IPS-NIHi11 (cell line): ENCODE measurements at regions not wholly inside any gene's neighbourhood (a gene's known extent, or its start where the extent isn't known, plus 50 kb on each side); places are given as distances from the start of the nearest gene placed in this dataset.
"Not testable (repeated sequence)": the region's sequence is repeated elsewhere in the genome, so short reads cannot be mapped to it uniquely, and the experiment has no call there.

Source experiments
- DNase-seq: peaks from one replicate; pipeline ENCODE4 v3.0.0; 2012; ENCODE audit warnings: mixed read lengths, low spot score

GRCh38 chr2:111448796-111449195 is 328.1 kb downstream of the BCL2L11 start:
- DNase-seq = not testable (repeated sequence)

- DNase-seq = not testable (repeated sequence)
Measured at GRCh38 chr2:111450526-111450925, 329.8 kb downstream of the BCL2L11 start.

GRCh38 chr2:111451692-111452199 is 331.0 kb downstream of the BCL2L11 start:
- DNase-seq = not testable (repeated sequence)

GRCh38 chr2:111452208-111452607 is 331.5 kb downstream of the BCL2L11 start:
- DNase-seq = not testable (repeated sequence)

GRCh38 chr2:111453308-111453707 is 332.6 kb downstream of the BCL2L11 start:
- not testable (repeated sequence) for DNase-seq

GRCh38 chr2:111453816-111454215 is 333.1 kb downstream of the BCL2L11 start:
- DNase-seq = not testable (repeated sequence)

- DNase-seq = not testable (repeated sequence)
Measured at GRCh38 chr2:111454404-111454803, 333.7 kb downstream of the BCL2L11 start.

DNA sequence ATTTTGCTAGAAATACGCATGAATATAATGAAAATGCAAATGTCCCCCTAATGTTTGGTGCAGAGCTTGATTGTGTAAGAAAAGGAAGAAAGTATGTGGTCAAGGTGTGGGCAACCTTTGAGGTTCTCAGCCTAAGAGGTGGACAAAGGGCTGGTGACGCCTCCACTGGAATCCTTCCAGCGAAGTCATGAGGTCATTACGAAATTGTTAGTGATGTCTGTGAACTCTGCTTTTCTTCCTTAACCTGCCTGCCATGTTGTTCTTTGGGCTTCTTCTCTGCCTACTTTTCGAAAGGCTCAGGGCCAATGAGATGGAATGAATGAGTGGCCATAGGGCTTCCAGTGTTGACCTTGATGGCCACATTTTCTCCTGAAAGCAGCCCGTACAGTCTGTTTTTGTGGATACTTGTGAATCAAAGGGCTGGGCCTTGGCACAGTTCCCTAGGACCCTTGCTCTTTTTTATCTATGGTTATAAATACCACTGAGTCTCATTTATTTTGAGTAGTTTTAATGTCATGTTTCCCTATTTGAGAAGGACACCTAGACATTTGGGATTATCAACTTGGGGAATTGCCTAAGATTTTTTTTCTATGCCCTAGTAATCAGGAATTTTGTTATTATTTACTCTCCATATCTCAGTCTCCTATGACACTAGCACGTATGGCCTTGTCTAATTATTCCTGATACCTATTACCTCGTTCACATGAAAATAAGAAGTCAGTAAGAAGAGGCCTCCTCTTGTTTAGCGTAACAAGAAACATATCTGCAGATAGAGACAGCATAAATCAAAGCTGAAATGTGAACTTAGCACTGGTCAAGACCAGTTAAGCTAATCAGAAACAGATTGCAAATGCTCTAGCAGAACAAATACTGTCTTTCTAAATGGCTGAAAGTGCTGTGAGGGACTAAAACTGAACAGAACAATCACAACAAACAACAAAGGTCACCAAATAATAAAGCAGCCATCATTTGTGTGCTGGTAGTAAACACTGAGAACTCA is 334.6 kb downstream of the BCL2L11 start:
- not testable (repeated sequence) for DNase-seq

DNA sequence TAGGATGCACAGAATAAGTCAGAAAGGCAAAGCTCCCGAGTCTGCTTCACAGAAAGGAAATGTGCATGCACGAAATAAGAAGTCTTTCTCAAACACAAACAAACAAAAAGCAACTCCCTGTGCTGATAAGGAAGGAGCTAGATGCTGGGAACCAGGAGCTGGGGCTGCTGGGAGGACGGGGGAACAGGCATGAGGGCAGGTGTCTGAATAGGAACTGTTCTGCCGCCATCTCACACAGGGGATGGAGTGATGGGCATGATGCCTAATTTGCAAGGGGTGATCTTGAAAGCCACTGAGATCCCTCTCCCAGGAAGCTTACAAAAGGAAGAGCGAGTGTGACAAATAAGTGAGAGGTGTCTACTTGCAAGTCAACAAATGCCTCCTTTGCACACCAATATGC is 336.5 kb downstream of the BCL2L11 start:
- DNase-seq = not testable (repeated sequence)

DNA sequence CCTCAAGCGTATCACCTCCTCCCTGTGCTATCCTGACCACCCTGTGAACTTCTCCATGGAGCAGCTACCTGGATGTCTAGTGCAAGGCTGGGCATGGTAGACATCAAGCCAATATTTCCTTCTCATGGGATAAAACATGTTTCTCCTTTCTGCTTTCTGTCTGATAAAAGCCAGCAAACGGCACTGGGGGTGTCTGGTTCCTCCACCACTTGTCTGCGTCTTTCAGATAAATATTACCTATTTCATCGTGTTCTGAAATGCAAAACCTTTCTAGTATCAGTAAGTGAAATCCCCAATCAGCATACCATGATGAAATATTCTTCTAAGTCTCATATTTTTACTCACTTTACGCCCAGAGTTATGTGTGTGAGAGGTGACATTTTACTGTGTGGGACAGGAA is 340.2 kb downstream of the BCL2L11 start:
- not testable (repeated sequence) for DNase-seq

DNA sequence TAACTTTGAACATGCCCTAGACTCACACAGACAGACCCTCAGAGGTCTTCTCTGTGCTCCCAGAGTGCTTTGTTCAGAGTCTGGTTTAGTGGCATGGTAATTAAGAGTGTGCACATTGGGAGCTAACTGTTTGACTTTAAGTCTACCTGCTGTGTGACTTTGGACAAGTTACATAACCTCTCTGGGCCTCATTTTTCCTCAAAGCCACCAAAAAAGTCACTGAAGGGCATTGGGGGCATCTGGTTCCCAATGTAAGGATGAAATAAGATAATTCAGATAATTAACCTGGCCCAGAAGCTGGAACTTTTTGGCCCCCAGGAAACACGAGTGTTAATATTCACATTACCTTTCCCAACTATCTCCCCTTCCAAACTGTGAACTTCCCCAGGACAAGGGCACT is 341.1 kb downstream of the BCL2L11 start:
- DNase-seq = not testable (repeated sequence)

DNA sequence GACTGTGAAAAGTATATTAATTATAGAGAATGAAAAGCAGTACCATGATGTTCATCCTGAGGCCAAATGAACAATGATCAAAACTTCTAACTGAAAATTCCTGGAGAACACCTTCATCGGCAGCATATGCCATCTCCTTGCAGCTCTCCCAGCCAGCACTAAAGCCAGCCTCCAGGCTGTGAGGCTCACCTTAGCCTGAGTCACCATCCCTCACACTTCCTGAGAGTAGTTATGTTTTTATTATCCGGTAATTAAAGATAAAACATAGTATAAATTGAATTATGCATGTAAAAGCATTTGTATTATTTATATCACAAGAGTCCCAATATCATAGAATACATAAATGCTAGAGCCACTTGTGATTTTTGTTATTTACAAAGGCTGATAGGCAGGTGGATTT is 341.9 kb downstream of the BCL2L11 start:
- not testable (repeated sequence) for DNase-seq

DNA sequence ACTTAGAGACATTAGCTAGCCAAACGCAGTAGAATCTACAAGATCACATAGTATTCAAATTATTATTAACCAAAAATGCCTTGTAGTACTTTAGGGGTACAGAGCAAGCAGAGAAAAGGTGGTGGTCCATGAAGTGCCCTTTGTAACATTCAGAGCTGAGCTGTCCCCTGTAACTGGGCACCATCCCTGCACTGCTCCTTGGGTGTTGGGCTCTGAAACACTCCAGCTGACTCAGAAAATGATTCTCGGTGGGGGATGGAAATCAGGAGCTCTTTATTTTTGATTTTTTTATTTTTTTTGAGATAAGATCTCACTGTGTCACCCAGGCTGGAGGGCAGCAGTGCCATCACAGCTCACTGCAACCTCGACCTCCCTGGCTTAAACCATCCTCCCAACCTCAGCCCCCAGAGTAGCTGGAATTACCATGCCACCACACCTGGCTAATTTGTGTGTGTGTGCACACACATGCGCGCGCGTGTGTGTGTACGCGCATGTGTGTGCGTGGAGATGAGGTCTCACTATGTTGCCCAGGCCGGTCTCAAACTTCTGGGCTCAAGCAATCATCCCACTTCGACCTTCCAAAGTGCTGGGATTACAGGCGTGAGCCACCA is 342.6 kb downstream of the BCL2L11 start:
- not testable (repeated sequence) for DNase-seq

GRCh38 chr2:111463956-111464355 is 343.2 kb downstream of the BCL2L11 start:
- DNase-seq = not testable (repeated sequence)

DNA sequence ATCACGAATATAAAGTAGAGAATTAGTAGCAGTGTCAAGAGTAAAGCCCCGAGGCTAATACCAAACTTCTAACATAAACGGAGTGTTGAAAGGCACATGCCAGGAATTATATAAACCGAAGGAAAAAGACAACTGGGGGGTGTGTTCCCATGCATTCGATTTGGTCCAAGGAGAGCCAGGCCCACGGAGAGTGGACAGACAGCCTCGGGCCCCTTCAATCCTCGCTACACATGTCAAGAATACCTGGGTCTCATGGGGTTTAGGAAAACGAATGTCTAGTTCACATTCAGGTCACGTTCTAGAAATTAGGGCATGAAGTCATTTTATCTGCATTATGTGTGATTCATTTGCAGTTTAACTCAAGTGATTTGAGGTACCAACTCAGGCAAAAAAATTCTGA is 343.7 kb downstream of the BCL2L11 start:
- DNase-seq = not testable (repeated sequence)

GRCh38 chr2:111465521-111465920 is 344.8 kb downstream of the BCL2L11 start:
- DNase-seq = not testable (repeated sequence)

- not testable (repeated sequence) for DNase-seq
Measured at GRCh38 chr2:111466744-111467143, 346.0 kb downstream of the BCL2L11 start.

- DNase-seq = not testable (repeated sequence)
Measured at GRCh38 chr2:111470924-111471323, 350.2 kb downstream of the BCL2L11 start.

GRCh38 chr2:111471791-111472530 is 351.2 kb downstream of the BCL2L11 start:
- not testable (repeated sequence) for DNase-seq

DNA sequence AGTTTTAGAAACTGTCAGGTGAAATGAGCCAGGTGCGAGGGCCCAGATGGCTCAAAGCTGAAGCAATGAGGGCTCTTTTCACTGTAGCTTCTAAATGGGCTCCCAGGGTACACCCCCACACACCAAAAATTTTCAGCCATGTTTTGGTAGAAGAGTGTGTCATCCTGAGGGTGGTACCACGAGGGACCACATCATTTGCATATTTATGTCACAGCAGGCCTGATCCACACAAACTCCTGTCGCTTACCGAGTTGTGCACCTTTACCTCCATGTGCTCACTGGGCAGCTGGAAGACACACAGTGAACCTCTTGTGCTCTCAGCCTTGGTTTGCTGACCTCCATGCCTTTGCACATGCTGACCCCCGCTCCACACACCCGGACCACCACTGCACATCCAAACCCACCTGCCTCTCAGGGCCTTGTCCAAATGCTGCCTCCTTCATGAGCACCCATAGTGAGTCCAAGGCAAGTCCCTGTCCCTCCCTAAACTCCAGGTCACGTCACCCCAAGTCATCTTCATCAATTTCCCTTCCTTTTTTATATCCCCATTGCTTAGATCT is 352.2 kb downstream of the BCL2L11 start:
- not testable (repeated sequence) for DNase-seq

DNA sequence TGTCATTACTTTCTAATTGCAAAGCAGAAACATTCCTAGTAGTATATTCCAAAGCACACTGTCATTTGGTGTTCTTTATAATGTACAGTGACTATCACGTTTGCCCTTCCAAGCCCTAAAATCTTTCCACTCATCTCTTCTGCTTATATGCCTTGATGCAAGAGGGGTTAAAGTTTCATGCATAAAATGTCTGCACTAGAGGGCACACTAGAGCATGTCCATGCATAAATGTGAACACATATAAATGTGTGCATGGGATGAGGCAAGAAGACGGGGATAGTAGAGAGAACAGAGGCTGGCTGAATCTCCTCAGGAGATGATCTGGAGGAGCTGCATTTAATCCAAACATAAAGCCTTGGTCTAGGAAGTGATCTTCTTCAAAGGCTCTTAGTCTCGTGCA is 352.8 kb downstream of the BCL2L11 start:
- not testable (repeated sequence) for DNase-seq
